NT2/D1 (cell line): ENCODE measurements at regions not wholly inside any gene's neighbourhood (a gene's known extent, or its start where the extent isn't known, plus 50 kb on each side); places are given as distances from the start of the nearest gene placed in this dataset.
A peak's percentile ranks its signal among the peaks of the same experiment; 100 is the strongest.
"Not testable (repeated sequence)": the region's sequence is repeated elsewhere in the genome, so short reads cannot be mapped to it uniquely, and the experiment has no call there.

Experiments used
- DNase-seq: peaks from one replicate; pipeline ENCODE4 v3.0.0-alpha.2; 2011; ENCODE audit warnings: low read depth, low spot score
- H3K27me3 ChIP-seq: 2 replicates; pipeline ENCODE4 v1.6.0; 2011; ENCODE audit warnings: mild to moderate bottlenecking; ENCODE audit not compliant: insufficient read length, insufficient read depth
- H3K36me3 ChIP-seq: 2 replicates; pipeline ENCODE4 v1.6.1; 2011; ENCODE audit warnings: mild to moderate bottlenecking, low read length, mixed read lengths; ENCODE audit not compliant: insufficient read depth, insufficient read length
- H3K4me1 ChIP-seq: 2 replicates; pipeline ENCODE4 v1.5.1; 2011; ENCODE audit not compliant: insufficient read depth, insufficient read length
- H3K4me3 ChIP-seq: 2 replicates; pipeline ENCODE4 v1.5.1; 2011; ENCODE audit warnings: low read depth; ENCODE audit not compliant: insufficient read length
- H3K9ac ChIP-seq: 2 replicates; pipeline ENCODE4 v1.6.0; 2011; ENCODE audit warnings: low read depth; ENCODE audit not compliant: insufficient read length
- H3K9me3 ChIP-seq: 2 replicates; pipeline ENCODE4 v1.5.1; 2011; ENCODE audit warnings: mild to moderate bottlenecking, low read length; ENCODE audit not compliant: insufficient read depth

DNA sequence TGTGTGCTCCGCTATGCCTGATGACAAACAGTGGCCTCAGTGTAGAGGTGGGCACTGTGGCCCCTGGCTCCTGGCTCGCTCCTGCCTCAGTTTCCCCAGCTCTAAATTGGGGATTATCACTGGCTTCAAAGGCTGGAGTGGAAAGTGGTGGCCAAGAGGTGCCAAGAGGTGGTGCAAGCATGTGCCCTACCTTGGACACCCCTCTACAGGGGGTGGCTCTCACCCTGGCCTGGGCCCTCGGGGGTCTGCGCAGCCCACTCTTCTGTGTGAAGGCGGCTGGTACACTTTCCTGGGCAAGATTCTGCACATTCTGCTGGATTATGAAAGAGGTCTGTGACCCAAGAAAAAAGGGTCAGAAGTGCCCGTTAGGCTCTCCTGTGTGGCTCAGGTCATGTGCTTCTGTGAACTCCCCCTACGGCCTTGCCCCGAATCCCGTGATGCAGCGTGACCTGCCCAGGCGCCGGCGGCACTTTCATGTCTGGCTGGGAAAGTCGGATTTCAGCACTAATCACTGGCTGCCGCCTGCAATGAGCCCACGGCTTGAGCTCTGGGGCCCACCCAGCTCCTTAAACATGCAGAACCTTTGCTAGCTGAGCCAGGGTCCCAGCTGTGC, 57.3 kb upstream of the SPN start:
- H3K9me3 ChIP-seq, H3K4me3 ChIP-seq, H3K27me3 ChIP-seq, H3K9ac ChIP-seq, DNase-seq, H3K4me1 ChIP-seq: not testable (repeated sequence)
- H3K36me3 ChIP-seq: peaks cover 46% of the 10 kb centered on the region

DNA sequence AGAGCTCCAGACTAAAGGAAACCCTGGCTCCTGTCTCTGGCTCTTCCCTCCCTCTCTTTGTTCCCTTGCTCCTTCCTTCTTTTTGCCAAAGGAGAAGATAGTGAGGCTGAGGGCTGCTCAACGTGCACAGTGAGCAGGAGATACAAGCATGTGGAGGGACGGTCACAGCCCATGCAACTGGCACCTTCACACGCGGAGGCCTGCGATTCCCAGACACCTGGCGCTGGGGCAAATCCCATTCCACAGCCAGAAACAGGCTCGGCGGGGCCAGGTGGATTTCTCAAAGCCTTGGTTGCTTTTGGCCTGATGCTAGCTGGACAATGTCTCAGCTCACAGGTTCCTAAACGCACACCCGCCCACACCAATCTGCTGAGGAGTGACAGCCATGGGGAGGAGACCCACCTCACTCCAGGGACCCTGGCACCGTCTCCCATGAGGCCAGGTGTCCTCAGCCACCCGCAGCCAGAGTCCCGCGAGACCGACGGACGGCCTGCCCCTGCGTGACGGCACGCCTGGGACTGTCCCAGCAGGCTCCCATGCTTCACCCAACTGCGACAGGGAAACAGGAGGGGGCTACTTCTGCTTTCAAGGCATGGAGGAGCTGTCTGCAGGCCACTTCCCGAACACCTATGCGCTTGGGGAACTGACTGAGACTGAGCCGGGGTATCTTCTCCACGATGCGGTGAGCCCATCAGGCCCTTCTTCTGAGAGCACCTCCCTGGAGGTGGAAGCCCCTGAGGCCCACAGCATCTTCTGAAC, 56.2 kb upstream of the SPN start:
- not testable (repeated sequence) for H3K4me1 ChIP-seq, DNase-seq, H3K9ac ChIP-seq, H3K27me3 ChIP-seq, H3K4me3 ChIP-seq, H3K9me3 ChIP-seq
- H3K36me3 ChIP-seq: peaks cover 45% of the 10 kb centered on the region

DNA sequence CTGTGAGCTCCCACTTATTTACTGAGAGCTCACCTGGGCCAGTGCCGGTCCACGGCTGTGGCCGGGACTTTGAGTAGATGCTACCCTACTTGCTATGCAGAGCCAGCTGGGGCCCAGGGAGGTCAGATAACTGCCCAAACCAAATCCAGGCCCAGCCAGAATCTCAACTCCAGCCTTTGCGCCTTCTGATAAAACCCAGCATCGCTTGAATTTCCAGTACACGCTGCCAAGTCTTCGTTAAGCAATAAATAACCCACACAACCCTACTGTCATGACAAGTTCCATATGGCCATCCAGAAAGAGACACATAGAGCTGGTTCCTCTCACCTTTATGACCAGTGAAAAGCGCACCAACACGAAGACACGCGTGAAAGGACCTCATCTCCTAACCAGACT, 55.6 kb upstream of the SPN start:
- not testable (repeated sequence) for H3K4me3 ChIP-seq, H3K27me3 ChIP-seq, H3K4me1 ChIP-seq, DNase-seq, H3K9me3 ChIP-seq, H3K9ac ChIP-seq
- H3K36me3 ChIP-seq: peaks cover 40% of the 10 kb centered on the region

DNA sequence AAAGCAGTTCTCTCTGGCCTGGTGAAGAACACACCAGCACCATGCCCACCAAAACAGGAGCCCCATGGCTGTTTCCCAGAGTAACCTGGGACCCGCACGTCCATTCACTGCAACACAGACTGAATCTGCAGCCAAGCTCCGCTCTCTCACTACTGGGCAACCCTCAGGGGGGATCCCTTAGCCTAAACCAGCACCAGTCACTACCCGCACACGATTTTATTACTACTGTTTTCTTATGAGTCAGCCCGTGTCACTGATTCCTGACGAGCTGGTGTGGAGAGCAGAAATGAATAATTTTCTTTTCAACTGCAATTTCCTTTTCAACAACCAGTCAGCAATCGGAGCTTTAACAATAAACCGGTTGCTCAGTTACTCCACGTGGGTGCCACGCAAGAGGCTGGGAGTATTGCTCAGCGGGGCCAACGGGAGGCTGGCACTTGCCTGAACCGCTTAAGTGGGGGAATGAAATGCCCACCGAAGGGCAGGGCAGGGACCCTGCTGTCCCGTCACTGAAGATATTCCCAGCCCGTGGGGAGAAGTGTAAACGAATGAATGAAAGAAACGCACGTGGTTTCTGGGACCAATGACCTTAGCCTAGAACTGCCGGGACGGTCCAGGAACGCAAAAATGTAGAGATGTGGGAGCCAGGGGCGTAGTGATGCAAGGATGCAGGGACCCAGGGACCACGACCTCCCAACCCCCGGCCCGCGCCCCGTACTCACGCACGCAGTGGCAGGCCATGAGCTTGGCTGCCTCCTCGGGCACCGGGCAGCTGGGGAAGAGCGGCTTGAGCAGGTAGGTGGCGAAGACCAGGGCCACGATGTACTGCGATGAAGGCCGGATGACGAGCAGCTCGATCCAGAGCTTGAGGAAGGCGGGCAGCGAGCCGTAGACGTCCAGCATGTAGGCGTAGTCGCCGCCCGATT, 50.4 kb upstream of the SPN start:
- DNase-seq, H3K9me3 ChIP-seq, H3K4me1 ChIP-seq, H3K27me3 ChIP-seq, H3K36me3 ChIP-seq: not testable (repeated sequence)
- H3K9ac ChIP-seq: peak overlapping the region; percentile 90
- H3K4me3 ChIP-seq: peak overlapping the region; percentile 83
